GM18508 (cell line): ENCODE measurements at regions not wholly inside any gene's neighbourhood (a gene's known extent, or its start where the extent isn't known, plus 50 kb on each side); places are given as distances from the start of the nearest gene placed in this dataset.

Source experiments
- ATAC-seq: cut with Tn5 transposase; IDR thresholded peaks from one replicate; pipeline ENCODE4 v1.9.1; 2021; ENCODE audit warnings: moderate number of reproducible peaks; ENCODE audit not compliant: insufficient read depth, unreplicated experiment

DNA sequence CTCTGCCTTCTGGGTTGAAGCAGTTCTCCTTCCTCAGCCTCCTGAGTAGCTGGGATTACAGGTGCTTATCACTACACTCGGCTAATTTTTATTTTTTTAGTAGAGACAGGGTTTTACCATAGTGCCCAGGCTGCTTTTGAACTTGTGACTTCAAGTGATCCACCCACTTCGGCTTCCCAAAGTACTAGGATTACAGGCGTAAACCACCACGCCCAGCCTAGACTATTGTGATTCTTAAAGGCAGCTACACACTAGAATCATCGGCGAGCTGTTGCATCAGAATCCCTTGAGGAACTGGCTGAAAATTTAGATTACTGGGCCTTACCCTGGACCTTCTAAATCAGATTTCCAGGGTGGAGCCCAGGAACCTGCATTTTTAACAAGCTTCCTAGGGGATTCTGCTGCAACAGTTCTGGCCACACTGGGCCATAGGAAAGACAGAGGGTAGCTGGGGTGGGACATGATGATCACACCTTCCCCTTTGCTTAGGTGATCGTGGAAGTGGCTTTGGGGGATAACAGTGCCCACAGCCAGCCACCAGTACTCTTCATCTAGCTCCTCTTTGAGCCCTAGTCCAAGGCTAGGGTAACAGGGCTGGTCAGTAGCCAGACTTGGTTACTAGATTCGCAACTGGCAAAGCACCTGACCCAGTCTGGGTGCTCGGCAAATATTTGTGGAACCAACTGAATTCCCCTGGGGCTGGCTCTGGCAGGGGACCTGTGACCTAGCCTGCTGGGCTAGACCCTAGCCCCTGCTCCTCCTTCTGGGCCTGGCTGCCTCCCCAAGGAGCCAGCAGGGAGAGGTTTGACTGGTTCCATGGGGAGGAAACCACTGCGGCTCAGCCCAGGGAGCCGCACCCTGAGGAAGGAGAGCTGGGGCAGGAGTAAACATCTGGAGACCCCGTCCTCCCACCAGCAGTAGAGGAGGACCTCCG, 67.1 kb upstream of the DUSP5 start:
- no peak for ATAC-seq

DNA sequence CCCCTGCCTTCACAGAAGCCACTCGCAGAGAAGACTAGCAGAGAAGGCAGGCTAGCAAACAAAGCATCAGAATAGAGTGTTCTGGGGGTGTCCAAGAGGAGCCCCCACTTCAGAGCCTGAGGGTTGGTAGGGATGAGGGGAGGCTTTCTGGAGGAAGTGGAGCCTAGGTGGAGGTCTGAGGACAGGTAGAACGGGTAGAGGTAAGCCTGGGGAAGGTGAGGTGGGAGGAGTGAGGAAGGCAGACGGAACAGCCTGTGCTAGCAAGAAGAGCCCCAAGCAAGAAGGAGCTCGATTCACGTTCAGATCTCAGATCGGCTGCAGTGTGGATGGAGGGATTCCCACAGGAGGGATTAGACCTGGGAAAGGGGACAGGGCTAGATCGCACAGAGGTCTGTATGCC, 66.0 kb upstream of the DUSP5 start:
- no peak for ATAC-seq

DNA sequence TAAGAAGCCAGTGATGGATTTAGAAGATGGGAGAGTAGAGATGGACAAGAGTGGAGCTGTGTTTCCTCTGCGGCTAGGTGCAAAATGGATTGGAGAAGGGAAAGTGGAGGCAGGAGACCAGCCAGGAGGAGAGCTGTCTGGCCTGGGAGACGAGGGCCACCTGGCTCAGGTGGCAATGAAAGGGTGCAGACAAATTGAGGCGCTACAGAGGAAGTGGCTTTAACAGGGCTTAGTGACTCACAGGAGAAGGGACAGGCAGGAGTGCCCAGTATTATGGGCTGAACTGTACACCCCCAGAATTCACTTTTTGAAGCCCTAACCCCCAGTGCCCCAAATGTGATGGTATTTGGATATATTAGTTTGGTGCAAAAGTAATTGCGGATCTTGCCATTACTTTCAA, 65.6 kb upstream of the DUSP5 start:
- ATAC-seq: no peak

DNA sequence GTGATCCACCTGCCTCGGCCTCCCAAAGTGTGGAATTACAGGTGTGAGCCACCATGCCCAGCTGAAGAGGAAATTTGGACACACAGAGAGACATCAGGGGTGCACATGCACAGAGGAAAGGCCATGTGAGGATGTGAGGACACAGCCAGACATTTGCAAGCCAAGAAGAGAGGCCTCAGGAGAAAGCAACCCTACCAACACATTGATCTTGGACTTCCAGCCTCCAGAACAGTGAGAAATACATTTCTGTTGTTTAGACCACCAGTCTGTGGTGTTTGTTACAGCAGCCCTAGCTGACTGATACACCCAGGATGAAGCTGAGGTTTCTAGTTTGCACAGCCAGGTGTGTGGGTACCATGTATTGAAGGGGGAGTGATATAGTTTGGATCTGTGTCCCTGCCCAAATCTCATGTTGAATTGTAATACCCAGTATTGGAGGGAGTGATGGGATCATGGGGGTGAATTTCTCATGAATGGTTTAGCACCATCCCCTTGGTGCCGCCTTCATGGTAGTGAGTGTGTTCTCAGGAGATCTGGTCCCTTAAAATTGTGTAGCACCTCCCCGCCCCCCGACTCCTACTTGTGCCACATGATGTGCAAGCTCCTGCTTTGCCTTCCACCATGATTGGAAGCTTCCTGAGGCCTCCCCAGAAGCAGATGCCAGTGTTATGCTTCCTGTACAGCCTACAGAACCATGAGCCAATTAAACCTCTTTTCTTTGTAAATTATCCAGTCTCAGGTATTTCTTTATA, 64.7 kb upstream of the DUSP5 start:
- ATAC-seq: no peak

DNA sequence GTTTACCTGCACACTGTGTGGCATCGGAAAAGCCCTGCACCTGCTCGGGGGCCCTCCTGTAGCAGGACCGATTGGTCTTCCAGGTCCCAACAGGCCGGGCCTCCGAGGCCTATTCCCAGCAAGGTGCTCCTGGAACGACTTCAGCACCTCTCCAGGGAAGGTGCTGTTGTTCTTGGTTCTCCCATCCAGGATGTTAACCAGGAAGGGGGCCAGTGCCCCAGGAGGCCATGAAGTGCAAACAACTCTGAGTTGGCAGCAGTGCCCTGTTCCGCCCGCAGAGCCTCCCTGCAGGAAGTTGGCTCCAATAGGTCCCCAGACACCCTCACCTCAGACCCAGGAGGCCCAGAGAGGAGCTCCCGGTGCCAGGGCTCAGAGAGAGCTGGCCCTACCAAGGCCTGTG, 64.0 kb upstream of the DUSP5 start:
- no peak for ATAC-seq

DNA sequence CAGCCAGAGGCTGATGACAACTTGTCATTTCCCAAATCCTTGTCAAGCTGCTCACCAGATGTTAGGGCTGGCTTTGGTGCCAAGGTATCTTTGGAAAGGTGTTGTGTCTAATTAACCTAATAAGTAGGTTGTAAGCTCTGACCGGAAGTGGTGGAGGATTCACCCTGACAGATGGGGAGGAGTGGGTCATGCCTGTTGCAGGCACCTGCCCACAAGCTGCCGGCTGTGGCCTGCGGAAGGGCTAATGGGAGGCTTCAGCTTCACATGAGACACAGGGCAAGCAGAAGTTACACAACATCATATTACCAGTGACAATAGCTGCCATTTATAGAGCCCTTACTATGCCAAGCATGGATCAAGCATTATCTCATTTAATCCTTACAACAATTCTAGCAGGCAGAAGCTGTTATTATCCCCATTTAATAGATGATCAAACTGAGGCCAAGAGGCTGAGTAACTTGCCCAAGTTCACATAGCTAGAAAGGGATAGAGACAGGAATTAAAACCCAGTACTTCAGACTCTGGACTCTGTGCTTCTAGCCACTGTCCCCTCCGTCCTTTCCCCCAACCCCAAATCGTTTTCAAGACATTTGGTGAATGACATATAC, 63.1 kb upstream of the DUSP5 start:
- ATAC-seq: no peak

DNA sequence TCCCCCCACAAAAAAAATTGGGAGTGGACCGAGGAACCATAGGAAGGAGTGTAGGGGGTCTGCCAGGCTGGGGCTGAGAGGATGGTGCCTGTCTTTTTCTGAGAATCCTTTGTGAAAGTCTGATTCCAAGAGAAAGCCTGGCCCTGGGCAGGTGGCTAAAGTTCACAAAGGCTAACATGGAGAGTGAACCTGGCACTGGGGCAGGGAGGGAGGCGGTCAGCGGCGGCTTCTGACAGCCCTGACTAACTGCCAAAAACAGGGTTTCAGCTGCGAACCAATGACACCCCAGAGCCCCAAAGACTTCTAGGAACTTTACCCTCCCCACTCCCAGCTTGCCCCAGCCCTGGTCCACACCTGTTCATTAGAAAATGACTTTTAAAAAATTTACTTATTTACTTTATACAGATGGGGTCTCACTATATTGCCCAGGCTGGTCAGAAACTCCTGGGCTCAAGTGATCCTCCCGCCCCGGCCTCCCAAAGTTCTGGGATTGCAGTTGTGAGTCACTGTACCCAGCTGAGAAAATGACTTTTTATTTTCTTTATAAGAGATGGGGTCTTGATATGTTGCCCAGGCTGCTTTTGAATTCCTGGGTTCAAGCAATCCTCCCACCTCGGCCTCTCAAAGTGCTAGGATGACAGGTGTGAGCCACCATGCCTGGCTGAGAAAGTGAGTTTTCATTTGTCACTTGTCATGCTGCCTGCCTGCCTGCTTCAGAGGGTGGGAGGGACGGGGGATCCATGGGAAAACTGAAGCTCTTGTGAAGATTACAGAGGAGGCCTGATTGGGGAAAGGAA, 61.0 kb upstream of the DUSP5 start:
- no peak for ATAC-seq

DNA sequence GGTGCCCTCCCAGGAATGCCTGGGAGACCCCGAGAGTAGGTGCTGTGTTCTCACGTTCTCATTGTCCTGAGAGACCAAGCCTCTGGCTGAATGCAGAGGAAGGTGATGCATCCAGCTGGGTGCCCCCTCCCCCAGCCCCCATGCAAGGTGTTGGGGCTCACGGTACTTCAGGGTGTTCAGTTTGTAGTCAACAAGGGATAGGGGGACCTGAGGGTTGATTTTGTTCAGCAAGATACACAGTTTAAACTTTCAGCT, 60.4 kb upstream of the DUSP5 start:
- no peak for ATAC-seq

DNA sequence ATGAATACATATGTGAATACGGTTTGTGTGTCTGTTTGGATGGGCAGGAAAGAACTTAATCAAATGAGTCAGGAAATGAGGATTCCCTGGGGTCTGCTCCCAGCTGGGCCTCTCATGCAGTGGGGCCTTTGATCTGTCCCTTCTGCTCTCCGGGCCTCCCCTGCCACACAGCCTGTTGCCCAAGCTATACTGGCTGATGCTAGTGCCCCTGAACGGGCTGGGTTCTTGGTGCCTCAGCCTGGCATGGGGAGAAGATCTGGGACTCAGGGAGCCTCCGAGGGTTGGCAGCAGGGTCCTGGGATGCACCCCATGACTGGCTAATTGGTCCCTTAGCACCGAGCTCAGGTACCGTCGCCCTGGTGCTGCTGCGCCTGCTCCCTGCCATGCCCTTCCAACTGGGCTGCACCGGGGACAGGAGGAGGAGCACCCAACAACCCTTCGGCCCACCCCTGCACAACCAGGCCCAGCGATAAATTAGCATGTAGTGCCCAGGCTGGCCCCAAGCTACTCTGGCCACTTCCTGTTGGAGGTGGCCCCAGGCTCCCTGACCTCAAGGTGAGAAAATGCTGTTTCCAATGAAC, 59.9 kb upstream of the DUSP5 start:
- ATAC-seq: no peak

DNA sequence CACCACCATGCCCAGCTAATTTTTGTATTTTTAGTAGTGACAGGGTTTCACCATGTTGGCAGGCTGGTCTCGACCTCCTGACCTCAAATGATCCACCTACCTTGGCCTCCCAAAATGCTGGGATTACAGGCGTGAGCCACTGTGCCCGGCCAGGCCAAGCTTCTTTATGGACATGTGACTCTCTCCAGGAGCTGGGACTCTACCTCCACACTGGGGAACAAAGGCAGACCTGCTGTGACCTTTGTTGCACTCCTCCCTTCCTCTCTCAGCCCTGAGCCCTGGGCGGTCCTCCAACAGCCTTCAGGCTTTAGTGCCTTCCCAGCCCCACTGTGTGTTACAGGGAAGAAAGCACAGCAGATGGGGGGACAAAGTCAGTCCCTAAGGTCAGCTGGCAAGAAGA, 55.0 kb upstream of the DUSP5 start:
- ATAC-seq: no peak

DNA sequence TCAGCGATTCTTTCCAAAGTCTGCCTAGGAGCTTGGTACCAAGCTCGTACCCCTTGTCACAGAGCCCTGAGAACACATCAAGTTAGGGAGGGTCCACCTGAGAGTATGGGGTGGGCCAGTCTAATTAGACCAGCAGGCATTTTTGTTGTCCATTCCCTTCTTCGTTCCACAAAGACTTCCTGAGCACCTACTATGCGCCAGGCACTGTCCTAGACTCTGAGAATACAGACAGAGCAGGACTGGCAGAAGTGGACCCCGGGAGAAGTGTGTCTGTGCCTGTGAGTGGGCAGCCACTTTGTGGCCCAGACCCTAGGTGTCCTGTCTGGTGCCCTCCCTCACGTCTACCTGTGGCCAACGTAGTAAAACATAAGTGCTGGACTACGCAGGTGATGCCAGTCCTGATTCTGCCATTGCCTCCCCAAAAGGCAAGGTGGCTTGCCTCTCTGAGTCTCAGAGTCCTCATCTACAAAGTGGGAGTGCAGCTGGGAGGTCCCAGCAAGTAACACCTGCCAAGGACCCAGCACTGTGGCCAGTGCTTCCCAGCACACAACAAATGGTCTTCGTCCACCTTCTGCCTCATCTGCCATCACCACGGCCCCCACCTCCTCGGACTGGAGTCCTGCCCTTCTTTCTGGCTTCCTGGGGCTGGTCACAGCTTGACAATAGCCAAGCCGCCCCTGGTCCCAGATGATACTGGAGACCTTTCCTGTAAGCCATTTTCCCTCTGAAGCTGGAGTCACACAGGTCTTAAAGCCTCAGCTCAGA, 54.3 kb upstream of the DUSP5 start:
- ATAC-seq: no peak

DNA sequence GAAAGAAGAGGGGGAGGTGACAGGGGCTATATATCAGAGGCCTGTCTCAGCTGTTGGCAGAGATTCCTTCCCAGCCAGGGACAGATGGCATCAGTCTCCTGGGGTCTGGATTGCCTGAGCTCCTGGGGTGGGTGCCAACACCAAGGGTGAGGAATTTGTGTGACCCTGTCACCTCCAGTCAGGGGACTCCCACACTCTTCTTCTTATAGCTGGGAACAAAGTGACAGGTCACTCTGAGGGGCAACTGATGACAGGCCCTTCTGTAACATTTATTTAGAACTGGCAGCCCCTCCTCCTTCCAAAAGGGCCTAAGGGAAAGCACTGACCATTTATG, 53.7 kb upstream of the DUSP5 start:
- no peak for ATAC-seq

DNA sequence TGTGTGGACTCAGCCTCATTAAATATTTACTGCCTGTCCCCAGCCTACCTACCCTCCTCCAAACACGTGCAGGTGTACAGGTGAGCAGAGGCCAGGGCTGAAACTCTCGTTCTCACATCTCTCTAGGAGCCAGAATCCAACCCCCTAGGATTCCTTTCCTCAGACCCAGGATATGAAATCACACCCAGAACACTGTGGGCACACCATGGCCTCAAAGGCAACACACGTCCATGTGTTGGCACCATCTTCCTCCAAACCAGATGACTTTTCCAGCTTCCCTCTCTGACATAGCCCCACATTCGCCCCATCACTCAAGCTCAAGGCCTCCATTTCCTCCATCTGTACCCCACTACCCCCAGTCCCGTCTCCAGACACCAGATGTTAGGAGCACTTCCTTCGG, 51.8 kb upstream of the DUSP5 start:
- ATAC-seq: no peak

DNA sequence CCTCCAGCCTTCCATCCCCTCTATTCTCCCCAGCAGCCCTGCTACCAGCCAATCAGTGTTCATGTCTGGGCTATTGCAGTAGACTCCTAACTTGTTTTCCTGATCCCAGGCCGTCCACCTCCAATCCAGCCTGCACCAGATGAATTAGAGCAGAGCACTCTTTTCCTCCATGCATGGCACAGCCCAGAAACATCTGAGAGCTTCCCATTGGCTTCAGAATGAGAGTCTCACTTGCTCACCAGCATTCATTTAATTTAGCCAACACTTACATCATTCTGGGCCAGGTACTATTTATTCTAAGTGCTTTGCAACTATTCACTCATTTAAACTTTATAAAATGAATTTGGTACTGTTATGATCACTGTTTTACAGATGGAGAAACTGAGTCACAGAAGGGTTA, 51.4 kb upstream of the DUSP5 start:
- ATAC-seq: no peak

DNA sequence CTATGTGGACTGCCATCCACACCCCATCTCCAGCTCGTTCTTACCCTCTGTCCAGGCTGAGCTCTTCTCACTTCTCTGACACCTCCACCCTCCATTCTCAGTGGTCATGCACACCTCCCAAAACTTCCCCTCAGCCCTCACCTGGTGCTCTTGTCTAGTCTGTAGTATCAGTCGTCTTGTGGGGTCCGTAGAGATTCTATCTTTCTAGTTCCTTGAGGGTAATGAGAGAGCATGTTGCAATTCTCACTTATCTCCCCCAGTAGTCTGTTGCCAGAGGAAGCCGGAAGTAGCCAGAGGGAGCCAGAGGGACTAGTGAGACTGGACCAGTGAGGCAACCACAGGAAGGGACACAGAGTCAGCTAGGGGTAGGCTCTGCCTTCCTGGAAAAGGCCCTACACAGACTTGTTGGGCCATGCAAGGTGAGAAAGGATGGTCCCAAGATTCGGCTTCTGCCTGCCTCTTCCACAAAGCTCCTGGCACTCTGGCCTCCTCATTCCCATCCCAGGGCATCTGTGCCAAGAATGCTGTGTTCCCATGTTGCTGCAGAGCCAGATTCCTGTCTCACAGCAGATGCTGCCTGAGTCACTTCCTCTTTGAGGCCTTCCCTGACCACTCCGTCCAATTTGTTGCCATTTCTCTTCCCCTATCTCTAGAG, 50.6 kb upstream of the DUSP5 start:
- ATAC-seq: no peak

DNA sequence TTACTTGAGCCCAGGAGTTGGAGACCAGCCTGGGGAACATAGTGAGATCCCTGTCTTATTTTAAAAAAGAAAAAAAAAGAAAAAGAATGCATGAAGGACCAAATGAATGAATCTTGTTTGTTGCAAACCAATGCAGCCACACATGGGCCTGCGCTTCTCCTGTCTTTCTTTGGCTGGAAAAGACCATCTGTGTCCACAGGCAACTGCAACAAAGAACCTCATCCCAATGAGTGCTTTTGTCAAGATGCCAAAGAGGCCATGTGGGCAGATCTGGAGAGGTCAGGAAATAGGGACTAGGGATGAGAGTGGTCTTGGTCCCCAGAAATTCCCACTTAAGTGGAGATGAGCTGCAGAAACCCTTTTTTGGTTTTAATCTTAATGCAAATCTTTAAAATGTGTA, 49.8 kb upstream of the DUSP5 start:
- ATAC-seq: no peak
